HepG2 (cell line): ENCODE measurements at regions not wholly inside any gene's neighbourhood (a gene's known extent, or its start where the extent isn't known, plus 50 kb on each side); places are given as distances from the start of the nearest gene placed in this dataset.

ENCODE experiments used
- CBFB ChIP-seq: sonication (generic); formaldehyde crosslinking; IDR thresholded peaks from 2 replicates; pipeline ENCODE4 v1.4.0; 2020; ENCODE audit warnings: missing genetic modification reagents
- ELF4 ChIP-seq: sonication (generic); formaldehyde crosslinking; IDR thresholded peaks from 2 replicates; pipeline ENCODE4 v1.5.0; 2020; ENCODE audit warnings: missing genetic modification reagents, mild to moderate bottlenecking, moderate library complexity, borderline replicate concordance
- KLF13 ChIP-seq: sonication (generic); formaldehyde crosslinking; IDR thresholded peaks from 2 replicates; pipeline ENCODE4 v1.4.0; 2020; ENCODE audit warnings: mild to moderate bottlenecking, missing genetic modification reagents
- MAZ ChIP-seq, 2 experiments: sonication (generic) in 1 of 2; formaldehyde crosslinking in 1 of 2; IDR thresholded peaks; 2 replicates each; pipeline versions ENCODE4 v1.5.0 to v1.6.1; 2012 to 2020; ENCODE audit warnings: low read depth in 2 of 2, mild to moderate bottlenecking in 2 of 2, borderline replicate concordance in 1 of 2, improper control_type of control experiment in 1 of 2, low read length in 1 of 2, missing genetic modification reagents in 1 of 2, moderate library complexity in 1 of 2
- WIZ ChIP-seq: sonication (generic); formaldehyde crosslinking; IDR thresholded peaks from 2 replicates; pipeline ENCODE4 v1.5.1; 2020; ENCODE audit warnings: mild to moderate bottlenecking, missing genetic modification reagents
- ZNF3 ChIP-seq: IDR thresholded peaks from 2 replicates; pipeline ENCODE4 v1.7.0; 2017; ENCODE audit warnings: inconsistent platforms
- TF ChIP-seq, protein P1 (sequence below): sonication (generic); formaldehyde crosslinking; IDR thresholded peaks from 2 replicates; pipeline ENCODE4 v1.5.0; 2020; ENCODE audit warnings: mild to moderate bottlenecking, missing genetic modification reagents, moderate library complexity

DNA sequence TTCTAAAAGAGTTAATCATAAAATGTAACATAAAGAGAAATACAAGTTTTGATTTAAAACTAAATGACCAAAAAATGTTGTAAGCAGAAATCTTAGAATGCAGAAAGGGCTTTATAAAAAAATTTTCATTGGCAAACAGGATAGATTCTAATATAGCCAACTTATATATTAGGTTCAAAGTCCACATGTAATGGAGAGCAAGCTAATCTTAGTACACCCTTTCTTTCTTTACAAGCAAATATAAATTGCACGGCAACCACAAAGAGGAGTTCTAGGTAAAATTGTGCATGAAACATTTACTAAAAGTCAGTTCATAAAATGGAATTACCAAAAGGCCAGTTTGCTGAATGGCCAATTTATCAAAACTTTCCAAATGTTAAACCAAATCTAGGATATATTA, 130.6 kb downstream of the NOL4 start:
- no peak for TF ChIP-seq WIZ
- TF ChIP-seq ZNF3 (CRISPR knock-in tag), result no peak
- TF ChIP-seq KLF13 (CRISPR knock-in tag), result no peak
- TF ChIP-seq, protein P1, sequence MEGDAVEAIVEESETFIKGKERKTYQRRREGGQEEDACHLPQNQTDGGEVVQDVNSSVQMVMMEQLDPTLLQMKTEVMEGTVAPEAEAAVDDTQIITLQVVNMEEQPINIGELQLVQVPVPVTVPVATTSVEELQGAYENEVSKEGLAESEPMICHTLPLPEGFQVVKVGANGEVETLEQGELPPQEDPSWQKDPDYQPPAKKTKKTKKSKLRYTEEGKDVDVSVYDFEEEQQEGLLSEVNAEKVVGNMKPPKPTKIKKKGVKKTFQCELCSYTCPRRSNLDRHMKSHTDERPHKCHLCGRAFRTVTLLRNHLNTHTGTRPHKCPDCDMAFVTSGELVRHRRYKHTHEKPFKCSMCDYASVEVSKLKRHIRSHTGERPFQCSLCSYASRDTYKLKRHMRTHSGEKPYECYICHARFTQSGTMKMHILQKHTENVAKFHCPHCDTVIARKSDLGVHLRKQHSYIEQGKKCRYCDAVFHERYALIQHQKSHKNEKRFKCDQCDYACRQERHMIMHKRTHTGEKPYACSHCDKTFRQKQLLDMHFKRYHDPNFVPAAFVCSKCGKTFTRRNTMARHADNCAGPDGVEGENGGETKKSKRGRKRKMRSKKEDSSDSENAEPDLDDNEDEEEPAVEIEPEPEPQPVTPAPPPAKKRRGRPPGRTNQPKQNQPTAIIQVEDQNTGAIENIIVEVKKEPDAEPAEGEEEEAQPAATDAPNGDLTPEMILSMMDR, result no peak
- no peak for TF ChIP-seq MAZ (IDR thresholded peaks at IDR 0.05; ENCODE audit: borderline replicate concordance, low read depth, low read length)
- no peak for TF ChIP-seq MAZ (CRISPR knock-in tag; IDR thresholded peaks at IDR 0.05; ENCODE audit: low read depth)
- no peak for TF ChIP-seq ELF4 (CRISPR knock-in tag)
- TF ChIP-seq CBFB, result no peak
